AG20443 (cell line): ENCODE measurements at regions not wholly inside any gene's neighbourhood (a gene's known extent, or its start where the extent isn't known, plus 50 kb on each side); places are given as distances from the start of the nearest gene placed in this dataset.
"Not testable (repeated sequence)": the region's sequence is repeated elsewhere in the genome, so short reads cannot be mapped to it uniquely, and the experiment has no call there.

Source experiments
- DNase-seq: peaks from one replicate; pipeline ENCODE4 v3.0.0; 2012; ENCODE audit warnings: low spot score, mixed read lengths

DNA sequence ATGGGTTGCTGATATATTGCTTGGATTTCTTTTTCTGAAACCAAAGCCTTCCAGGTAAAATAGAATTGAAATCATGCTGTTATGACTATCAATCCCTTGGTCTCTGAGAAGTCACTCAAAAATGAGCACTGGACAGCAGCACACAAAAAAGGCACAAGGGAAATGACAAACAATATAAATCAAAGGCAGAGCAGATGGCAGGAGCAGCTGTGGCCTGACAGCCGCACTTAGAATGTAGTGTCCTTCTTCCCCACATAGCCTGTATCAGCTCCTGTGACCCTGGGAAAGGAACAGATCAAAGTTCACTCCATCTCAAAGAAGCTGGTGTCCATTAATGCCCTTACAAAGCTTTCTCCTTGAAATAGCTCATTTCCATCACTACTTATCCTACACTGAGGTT is 326.7 kb downstream of the SUCLG1 start:
- DNase-seq = no peak

DNA sequence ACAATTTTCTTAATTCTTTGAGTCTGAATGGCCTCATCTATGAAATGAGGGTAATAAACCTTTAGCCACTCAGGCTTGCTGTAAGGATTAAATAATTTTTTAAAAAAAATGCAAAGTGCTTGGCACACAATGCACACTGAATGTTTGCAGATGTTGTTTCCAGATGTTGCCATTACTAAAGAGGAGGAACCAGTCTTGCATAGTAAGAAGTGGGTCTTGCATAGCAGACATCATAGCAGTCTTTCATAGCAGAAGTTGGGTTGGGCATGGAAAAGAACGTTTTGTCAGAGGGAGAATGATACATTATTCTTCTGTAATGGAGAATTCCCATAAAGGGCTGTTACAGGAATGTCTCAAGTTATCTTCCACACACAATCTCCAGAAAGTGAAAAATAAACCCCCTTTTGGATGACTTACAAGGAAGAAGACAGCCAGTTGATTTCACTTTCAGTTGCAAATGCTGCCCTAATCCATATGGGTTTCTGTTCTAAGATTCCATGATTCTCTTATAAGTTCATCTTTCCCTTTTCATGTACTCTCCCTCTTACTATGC is 327.7 kb downstream of the SUCLG1 start:
- no peak for DNase-seq

- DNase-seq = no peak
Observed at GRCh38 chr2:84129018-84129417, 330.1 kb downstream of the SUCLG1 start.

GRCh38 chr2:84127812-84128211 is 331.3 kb downstream of the SUCLG1 start:
- not testable (repeated sequence) for DNase-seq

- DNase-seq = no peak
Observed at GRCh38 chr2:84126530-84126929, 332.6 kb downstream of the SUCLG1 start.

GRCh38 chr2:84126084-84126483 is 333.0 kb downstream of the SUCLG1 start:
- no peak for DNase-seq

DNA sequence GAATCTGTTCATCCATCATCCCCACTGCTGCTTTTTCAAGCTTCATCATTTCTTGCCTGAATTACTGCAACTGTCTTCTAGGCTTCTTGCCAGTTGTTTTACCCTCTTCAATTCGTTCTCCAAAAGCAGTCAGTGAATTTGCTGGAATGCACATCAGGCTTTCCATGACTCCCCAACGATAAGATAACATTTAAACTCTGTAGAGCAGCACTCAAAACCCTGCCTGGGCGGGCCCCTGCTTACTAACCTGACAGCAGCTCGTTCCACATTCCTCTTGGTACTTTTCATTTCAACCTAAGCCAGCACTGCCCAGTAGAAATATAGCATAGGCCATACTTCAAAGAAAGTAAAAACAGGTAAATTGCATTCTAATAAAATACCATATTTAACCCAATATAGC is 342.9 kb downstream of the SUCLG1 start:
- DNase-seq = no peak

- DNase-seq = no peak
Observed at GRCh38 chr2:84115173-84115857, 343.8 kb downstream of the SUCLG1 start.

DNA sequence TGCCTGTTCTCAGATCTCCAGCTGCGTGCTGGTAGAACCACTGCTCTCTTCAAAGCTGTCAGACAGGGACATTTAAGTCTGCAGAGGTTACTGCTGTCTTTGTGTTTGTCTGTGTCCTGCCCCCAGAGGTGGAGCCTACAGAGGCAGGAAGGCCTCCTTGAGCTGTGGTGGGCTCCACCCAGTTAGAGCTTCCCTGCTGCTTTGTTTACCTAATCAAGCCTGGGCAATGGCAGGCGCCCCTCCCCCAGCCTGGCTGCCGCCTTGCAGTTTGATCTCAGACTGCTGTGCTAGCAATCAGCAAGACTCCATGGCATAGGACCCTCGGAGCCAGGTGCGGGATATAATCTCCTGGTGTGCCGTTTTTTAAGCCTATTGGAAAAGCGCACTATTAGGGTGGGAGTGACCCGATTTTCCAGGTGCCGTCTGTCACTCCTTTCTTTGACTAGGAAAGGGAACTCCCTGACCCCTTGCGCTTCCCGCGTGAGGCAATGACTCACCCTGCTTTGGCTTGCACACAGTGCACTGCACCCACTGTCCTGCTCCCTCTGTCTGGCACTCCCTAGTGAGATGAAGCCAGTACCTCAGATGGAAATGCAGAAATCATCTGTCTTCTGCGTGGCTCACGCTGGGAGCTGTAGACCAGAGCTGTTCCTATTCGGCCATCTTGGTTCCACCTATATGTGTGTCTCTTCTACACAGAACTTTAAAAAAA is 355.1 kb downstream of the SUCLG1 start:
- DNase-seq = not testable (repeated sequence)

DNA sequence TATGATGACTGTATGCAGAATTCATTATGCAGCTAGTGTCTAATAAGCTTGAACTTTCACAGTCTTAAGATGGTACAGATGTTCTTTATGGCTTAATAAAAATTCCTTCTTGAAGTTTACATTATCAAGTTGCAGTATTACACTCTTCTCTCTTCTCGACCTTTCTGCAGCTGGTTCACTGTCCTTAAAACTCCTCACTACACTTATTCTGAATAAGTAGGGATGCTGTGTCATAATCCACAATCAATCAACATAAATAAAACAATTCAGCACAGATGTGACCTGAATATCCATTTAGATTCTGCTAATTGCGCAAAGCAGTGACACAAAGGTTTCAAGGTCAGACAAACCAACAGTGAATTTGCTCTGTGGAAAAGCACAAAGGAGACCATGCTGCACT is 356.8 kb downstream of the SUCLG1 start:
- DNase-seq = no peak

- DNase-seq = no peak
Observed at GRCh38 chr2:84088656-84089055, 370.4 kb downstream of the SUCLG1 start.

- DNase-seq = no peak
Observed at GRCh38 chr2:84085562-84085961, 373.5 kb downstream of the SUCLG1 start.

GRCh38 chr2:84084856-84085255 is 374.2 kb downstream of the SUCLG1 start:
- no peak for DNase-seq

GRCh38 chr2:84083984-84084383 is 375.1 kb downstream of the SUCLG1 start:
- DNase-seq = no peak

DNA sequence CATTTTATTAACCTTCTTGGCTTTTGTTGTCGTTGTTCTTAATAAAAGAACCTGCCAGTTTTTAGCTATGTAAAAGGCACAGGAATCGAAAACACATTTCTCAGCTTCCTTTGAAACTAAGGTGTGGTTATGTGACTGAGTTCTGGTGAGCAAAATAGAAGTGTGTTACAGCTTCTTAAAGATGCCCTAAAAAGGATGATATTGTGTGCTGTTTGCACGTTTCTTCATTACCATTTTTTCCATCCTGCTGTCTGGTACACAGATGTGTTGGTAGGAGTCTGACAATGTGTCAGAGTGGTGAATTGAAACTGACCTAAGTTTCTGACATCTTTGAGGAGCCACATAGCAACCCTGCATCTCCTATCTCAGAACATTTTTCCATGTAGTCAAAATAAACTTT is 380.6 kb downstream of the SUCLG1 start:
- DNase-seq = no peak

GRCh38 chr2:84077496-84077895 is 381.6 kb downstream of the SUCLG1 start:
- DNase-seq = no peak

GRCh38 chr2:84071050-84071449 is 388.0 kb downstream of the SUCLG1 start:
- DNase-seq = no peak

DNA sequence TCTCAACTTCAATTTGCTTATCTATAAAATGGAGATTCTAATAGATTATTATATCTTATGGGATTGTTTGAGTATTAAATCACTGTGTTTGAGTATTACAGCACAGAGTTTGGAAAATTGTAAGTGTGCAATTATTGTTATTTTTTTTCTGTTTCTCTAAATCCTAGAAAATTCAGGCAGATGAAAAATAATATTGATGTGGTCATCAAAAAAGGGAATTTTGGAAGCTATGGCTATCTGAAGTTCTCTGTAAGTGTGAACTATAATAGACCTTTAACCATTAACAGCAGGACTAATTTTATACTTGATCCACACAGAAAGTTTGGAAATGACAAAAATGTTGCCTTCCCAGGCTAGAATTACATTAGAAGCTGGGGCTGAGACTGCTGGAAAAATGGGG is 393.2 kb downstream of the SUCLG1 start:
- no peak for DNase-seq

DNA sequence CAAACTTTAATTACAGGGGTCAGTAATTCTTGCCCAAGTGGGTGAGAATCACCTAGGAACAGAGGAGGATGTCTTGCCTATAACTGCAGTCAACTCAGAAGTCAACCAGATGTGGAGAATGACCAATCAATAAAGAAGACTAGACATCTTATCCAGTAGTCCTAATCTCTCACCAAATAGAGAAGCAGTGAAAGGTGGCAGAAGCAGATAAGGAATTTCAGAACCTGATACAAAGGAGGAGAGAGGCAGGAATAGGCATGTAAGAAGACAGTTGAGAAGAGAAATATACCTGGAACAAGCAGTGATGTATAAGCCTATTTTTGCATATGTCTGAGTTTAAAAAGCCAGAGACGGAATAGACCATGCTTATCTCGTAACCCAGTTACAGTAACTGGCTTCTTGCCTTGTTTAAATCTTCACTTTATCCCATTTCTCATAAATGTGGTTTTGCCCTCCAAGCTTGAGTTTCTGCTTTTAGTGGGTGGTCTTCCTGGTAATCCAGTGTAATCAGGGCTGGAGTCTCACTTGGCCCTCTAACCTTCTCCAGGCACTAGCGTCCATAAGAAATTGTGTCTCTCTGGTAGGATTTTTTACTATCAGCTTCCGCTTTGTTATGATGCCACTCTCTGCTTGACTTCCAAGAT is 401.0 kb downstream of the SUCLG1 start:
- no peak for DNase-seq

GRCh38 chr2:84055816-84056215 is 403.3 kb downstream of the SUCLG1 start:
- no peak for DNase-seq

GRCh38 chr2:84054577-84054976 is 404.5 kb downstream of the SUCLG1 start:
- not testable (repeated sequence) for DNase-seq

GRCh38 chr2:84052913-84053312 is 406.2 kb downstream of the SUCLG1 start:
- no peak for DNase-seq

- DNase-seq = no peak
Observed at GRCh38 chr2:84052043-84052442, 407.0 kb downstream of the SUCLG1 start.
